IPS-15b (cell line): ENCODE measurements at regions not wholly inside any gene's neighbourhood (a gene's known extent, or its start where the extent isn't known, plus 50 kb on each side); places are given as distances from the start of the nearest gene placed in this dataset.

Experiments used
- H3K27me3 ChIP-seq: one replicate; pipeline ENCODE4 v1.6.1; 2013; ENCODE audit warnings: low read length; ENCODE audit not compliant: control insufficient read depth, insufficient read depth
- H3K36me3 ChIP-seq: one replicate; pipeline ENCODE4 v1.6.1; 2013; ENCODE audit warnings: low read length; ENCODE audit not compliant: control insufficient read depth, insufficient read depth
- H3K4me1 ChIP-seq: one replicate; pipeline ENCODE4 v1.6.1; 2013; ENCODE audit warnings: mild to moderate bottlenecking, low read length; ENCODE audit not compliant: control insufficient read depth, insufficient read depth
- H3K4me3 ChIP-seq: one replicate; pipeline ENCODE4 v1.5.1; 2013; ENCODE audit warnings: low read depth, low read length
- H3K9ac ChIP-seq: one replicate; pipeline ENCODE4 v1.6.1; 2013; ENCODE audit warnings: low read depth, mild to moderate bottlenecking, low read length
- H3K9me3 ChIP-seq: one replicate; pipeline ENCODE4 v1.6.1; 2013; ENCODE audit warnings: mild to moderate bottlenecking, low read length; ENCODE audit not compliant: control insufficient read depth, insufficient read depth

DNA sequence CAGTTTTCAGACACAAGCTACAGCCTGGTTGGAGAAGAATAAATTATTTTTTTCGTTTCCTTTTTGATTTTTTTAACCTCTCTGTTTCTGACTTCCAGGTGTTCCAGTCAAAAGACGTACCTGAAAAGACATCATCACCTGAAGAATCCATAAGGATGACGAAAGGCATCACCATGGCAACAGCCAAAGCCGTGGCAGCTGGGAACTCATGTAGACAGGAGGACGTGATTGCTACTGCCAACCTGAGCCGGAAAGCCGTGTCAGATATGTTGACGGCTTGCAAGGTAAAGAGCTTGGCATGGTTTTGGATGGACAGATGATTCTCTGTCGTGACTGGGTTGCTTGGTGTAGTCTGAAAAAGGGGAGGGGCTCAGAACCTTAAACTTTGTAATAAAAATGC, 237.0 kb upstream of the TPM1 start:
- Histone ChIP-seq H3K4me1 (peaks cover 10% of the 10 kb centered on the region), H3K36me3 (peaks cover 10% of the 10 kb centered on the region), H3K27me3 (peaks cover 11% of the 10 kb centered on the region), H3K9me3 (no peaks in the 10 kb centered on the region), H3K4me3 (no peak overlapping the region), H3K9ac (no peak overlapping the region)

DNA sequence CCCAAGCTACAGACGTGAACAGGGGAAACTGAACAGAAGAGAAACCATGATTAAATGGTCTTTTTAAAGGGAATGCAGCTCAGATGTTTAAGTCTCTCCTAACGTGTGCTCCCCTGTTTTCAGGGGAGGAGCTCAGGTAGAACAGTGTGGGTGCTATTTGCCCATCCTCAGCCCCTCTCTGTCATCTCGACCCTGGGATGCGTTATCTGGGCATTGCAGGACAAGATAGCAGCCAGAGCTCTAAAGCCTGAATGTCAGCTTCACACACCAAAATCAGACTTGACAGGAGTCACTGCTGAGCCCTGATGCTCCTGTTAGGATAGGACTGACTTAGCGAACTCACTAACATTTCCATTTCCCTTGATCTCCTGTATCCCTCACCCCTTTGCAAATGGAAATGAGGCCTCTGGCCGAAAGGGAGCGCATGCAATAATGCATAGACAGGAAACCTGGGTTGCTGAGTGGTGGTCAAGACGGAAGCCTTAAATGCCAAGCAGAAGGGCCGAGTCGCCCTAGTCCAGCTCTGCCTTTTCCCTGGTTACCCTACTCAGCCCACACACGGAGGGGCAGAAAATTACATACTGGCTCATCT, 234.9 kb upstream of the TPM1 start:
- Histone ChIP-seq H3K9ac (no peak overlapping the region), H3K4me3 (no peak overlapping the region), H3K36me3 (peaks cover 6% of the 10 kb centered on the region), H3K4me1 (peaks cover 10% of the 10 kb centered on the region), H3K27me3 (peaks cover 11% of the 10 kb centered on the region), H3K9me3 (no peaks in the 10 kb centered on the region)

DNA sequence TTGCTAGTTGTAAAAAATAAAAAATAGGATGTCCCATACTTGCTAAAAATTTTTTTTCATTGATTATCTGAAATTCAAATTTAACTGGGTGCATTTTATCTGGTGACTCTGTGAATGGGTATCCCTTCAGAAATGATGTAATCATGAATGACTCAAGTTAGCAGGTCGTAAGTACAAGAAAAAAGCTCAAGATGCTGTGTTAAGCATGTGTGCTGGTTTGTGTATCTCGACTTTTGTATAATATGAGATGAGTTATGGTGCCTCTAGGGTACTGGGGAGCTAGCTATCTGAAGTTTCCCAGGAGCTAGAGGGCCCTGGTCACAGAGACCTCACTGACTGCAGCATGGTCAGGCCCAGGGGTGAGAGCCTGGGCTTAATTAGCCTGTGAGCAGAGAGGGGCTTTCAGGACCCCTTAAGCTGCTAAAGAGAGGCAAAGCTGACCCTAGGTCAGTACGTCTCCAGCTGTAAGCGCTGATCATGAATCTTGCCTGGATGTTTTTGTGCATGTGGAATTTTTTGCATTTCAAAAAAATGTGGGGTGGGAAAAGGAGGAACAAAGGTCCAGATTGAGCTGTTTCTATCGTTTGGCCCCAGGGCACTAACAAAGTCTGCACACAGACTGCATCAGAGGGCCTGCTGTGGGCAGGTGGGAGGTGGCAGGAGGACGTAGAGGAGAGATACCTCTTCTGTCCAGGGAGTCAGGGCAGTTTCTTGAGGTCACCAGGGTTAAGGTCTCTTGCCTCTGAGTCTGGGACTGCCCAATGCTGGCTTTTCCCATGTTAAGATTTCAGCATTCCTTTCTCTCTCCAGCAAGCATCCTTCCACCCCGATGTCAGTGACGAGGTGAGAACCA, 233.2 kb upstream of the TPM1 start:
- Histone ChIP-seq H3K9me3 (no peaks in the 10 kb centered on the region), H3K36me3 (peaks cover 6% of the 10 kb centered on the region)

DNA sequence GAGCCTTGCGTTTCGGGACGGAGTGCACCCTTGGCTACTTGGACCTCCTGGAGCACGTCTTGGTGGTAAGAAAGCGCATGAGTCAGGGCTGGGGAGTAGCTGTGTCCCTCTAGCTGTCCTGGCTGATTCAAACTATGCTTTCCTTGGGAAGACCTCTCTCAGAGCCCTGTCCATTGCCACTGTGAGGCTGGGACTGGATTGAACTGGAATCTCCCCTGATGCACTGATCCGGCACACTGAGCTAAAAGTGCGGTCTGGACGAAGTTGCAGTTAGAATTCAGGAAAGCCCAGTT, 232.6 kb upstream of the TPM1 start:
- peaks cover 6% of the 10 kb centered on the region for H3K36me3 ChIP-seq
- no peak overlapping the region for H3K4me3 ChIP-seq
- peaks cover 10% of the 10 kb centered on the region for H3K4me1 ChIP-seq
- H3K9ac ChIP-seq = no peak overlapping the region
- H3K27me3 ChIP-seq = peaks cover 11% of the 10 kb centered on the region
- no peaks in the 10 kb centered on the region for H3K9me3 ChIP-seq

More for the DNA sequence above, 233.2 kb upstream of the TPM1 start:
- H3K27me3 ChIP-seq = peaks cover 11% of the 10 kb centered on the region
- peaks cover 10% of the 10 kb centered on the region for H3K4me1 ChIP-seq
- H3K4me3 ChIP-seq = no peak overlapping the region
- no peak overlapping the region for H3K9ac ChIP-seq

DNA sequence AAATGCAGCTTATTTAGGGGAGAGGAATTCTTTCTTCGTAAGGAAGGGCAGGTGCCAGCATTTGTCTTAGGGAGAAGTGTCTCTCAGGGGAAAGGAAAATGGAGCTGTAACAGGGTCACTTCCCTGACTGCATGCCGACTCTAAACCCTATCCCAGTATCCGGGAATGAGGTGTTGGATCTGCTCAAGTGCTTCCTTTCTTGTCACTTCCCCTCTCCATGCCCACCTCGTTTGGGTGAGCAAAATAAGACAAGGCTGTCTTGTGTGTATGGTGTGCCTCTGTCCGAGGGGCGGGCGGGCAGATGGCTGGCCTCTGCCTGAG, 230.1 kb upstream of the TPM1 start:
- Histone ChIP-seq H3K9me3 (no peaks in the 10 kb centered on the region), H3K27me3 (peaks cover 6% of the 10 kb centered on the region), H3K4me1 (peaks cover 8% of the 10 kb centered on the region), H3K4me3 (no peak overlapping the region), H3K36me3 (peaks cover 6% of the 10 kb centered on the region), H3K9ac (no peak overlapping the region)

DNA sequence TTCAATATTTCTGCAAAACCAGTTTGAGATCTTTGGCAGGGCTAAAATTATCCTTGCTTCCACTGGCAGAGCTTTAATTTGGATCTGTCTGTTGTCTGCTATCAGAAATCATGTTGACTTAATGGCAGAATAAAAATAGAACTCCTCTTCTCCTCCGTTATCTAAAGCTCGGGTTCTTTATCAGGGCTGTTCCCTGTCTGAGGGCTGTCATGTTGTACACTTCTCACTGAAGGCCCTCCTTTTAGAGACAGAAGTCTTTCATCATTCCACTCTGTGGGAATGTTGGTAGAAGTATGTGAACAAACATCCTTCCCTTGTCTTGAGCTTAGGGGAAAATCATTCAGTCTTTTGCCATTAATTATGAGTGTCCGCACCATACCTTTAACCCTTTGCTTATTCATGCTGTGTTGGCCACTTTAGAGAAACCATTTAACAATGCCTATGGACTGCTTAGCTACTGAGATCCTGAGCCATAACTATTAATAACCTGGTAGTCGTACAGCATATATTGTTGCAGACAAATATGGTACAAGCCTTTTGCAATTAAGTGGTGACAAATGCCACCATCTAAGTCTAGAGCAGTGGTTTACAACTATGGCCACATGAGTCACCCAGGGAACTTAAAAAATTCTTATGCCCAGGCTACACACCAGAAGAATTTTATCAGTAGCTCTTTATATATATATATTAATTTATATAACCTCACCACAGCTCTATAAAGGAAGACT, 226.0 kb upstream of the TPM1 start:
- H3K9me3 ChIP-seq = no peaks in the 10 kb centered on the region
- no peak overlapping the region for H3K9ac ChIP-seq
- H3K36me3 ChIP-seq = no peaks in the 10 kb centered on the region
- H3K4me1 ChIP-seq = no peaks in the 10 kb centered on the region
- H3K27me3 ChIP-seq = no peaks in the 10 kb centered on the region
- H3K4me3 ChIP-seq = no peak overlapping the region

DNA sequence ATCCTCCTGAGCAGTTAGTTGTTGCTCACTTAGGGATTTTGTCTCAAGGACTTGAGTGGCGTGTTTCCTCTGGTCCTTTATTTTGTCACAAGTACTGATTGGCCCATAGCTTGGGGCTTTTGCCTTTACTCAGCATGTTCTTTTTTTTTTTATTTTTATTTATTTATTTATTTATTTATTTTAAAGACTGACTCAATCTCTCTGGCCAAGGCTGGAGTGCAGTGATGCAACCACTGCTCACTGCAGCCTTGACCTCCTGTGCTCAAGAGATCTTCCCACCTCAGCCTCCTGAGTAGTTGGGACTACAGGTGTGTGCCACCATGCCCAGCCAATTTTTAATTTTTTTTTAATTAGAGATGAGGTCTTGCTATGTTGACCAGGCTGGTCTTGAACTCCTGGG, 223.9 kb upstream of the TPM1 start:
- Histone ChIP-seq H3K4me1 (no peaks in the 10 kb centered on the region), H3K9me3 (no peaks in the 10 kb centered on the region), H3K9ac (no peak overlapping the region), H3K4me3 (no peak overlapping the region), H3K27me3 (no peaks in the 10 kb centered on the region), H3K36me3 (no peaks in the 10 kb centered on the region)

DNA sequence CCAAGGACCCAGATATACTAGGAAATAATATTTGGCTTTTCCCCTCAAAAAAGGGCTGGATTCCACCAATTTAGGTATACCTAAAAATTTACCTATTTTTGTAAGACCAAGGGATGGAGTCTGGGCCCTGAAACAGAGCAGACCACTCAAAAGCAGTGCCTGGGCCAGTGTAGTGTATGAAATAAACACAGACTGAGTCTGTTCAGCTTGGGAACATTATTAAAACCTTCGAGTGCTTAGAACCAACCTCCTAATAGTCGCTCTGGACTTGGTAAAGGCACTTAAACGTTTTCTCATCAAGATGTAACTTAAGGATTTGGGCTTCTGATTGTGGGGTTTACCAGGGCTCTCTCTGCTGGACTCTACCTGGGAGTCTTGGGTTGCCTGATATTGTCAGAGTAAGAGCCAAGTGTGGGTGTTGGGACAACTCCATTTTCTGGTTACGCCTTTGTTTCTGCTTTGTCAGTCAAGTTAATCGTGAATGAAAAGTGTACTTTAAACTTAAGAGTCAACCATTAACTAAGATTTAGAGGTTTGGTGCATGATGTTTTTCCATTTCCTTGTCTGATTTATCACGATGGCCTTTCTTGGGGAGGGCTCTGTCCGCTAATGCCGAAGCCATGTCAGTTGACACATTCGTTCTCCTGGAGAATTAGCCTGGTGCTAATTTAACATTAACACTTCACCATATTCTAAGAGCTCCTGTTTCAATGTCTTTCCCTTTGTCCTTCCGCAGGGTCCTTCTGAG, 221.0 kb upstream of the TPM1 start:
- H3K4me3 ChIP-seq = no peak overlapping the region
- no peak overlapping the region for H3K9ac ChIP-seq
- no peaks in the 10 kb centered on the region for H3K36me3 ChIP-seq
- H3K9me3 ChIP-seq = no peaks in the 10 kb centered on the region
- no peaks in the 10 kb centered on the region for H3K27me3 ChIP-seq
- H3K4me1 ChIP-seq = no peaks in the 10 kb centered on the region

DNA sequence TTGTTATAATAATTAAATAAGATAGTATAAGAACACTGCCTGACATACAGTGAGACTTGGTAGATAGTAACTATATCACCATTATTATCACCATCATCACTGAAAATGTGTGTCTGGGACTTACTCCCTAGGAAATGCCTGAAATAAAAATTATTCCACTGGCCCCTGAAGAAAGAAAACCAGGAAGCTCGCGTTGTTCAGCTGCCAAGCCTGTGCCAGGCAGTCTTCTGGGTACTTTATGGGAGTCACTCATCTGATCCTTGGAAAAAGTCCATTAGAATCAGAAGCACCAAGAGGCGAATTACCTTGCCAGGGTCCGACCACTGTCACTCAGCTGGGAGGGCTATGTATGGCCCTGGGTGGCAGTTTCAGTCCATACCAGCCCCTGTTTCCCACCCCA, 220.3 kb upstream of the TPM1 start:
- Histone ChIP-seq H3K9me3 (no peaks in the 10 kb centered on the region), H3K4me1 (no peaks in the 10 kb centered on the region), H3K27me3 (no peaks in the 10 kb centered on the region), H3K36me3 (no peaks in the 10 kb centered on the region), H3K4me3 (no peak overlapping the region), H3K9ac (no peak overlapping the region)

DNA sequence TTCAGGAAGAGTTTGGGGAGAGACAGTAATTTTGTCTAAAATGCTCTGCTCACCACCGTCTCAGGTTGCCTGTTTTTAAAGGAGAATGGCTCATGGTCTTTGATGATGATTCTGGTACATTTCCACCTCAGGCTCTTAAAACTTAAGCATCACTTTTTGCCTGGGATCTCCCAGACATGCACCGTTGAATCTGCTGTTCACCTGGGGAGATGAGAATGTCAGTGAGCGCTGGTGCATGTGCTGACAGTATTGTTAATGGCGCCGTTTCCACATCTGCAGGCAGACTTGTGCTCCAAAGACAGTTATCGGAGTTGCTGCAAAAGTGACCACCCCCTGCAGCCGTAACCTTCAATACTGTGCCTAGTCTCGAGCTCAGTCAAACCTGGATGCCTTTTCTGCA, 219.0 kb upstream of the TPM1 start:
- H3K9me3 ChIP-seq = no peaks in the 10 kb centered on the region
- H3K27me3 ChIP-seq = no peaks in the 10 kb centered on the region
- H3K4me3 ChIP-seq = no peak overlapping the region
- H3K4me1 ChIP-seq = no peaks in the 10 kb centered on the region
- H3K9ac ChIP-seq = no peak overlapping the region
- no peaks in the 10 kb centered on the region for H3K36me3 ChIP-seq

DNA sequence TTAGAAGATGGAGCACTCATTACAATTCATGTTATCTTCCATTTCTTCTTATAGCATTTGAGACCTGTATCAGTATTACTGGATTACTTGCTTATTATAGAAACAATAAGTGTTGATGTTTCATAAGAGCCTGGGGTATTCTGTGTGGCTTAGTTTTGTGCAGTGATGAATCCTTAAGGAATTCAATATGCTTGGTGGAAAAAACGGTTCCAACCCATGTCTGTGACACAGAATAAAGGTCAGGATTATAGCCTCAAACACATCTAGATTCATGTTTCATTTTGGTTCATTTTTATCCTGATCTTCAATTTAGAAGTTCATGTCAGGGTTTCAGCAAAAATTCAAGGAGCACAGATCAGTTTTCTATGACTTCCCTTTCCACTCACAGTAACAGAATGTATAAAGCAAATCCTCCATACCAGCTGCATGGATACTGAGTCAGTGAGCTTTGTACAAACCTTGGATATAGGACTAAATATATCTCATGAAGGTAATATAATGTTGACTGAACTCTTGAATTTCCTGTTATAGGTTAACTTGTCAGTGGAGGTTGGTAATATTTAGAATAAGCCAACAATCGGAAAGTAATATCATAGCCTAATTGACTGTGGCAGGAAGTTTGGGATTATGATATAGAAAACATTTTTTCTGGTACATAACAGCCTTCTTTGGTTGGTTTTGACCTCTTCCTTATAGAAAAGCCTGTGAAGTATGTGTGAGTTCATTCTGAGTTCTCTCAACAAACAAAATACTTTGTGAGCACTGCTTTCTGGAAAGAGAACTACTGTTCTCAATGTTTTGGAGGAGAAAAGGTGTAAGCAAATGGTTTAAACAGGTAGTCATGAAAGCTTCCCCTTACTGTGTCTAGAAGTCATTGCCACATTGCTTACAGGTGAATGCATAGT, 218.2 kb upstream of the TPM1 start:
- H3K27me3 ChIP-seq = no peaks in the 10 kb centered on the region
- no peaks in the 10 kb centered on the region for H3K4me1 ChIP-seq
- no peak overlapping the region for H3K9ac ChIP-seq
- H3K4me3 ChIP-seq = no peak overlapping the region
- H3K36me3 ChIP-seq = no peaks in the 10 kb centered on the region
- H3K9me3 ChIP-seq = no peaks in the 10 kb centered on the region
